ENCODE measurements at regions not wholly inside any gene's neighbourhood (a gene's known extent, or its start where the extent isn't known, plus 50 kb on each side); places are given as distances from the start of the nearest gene placed in this dataset.

DNA sequence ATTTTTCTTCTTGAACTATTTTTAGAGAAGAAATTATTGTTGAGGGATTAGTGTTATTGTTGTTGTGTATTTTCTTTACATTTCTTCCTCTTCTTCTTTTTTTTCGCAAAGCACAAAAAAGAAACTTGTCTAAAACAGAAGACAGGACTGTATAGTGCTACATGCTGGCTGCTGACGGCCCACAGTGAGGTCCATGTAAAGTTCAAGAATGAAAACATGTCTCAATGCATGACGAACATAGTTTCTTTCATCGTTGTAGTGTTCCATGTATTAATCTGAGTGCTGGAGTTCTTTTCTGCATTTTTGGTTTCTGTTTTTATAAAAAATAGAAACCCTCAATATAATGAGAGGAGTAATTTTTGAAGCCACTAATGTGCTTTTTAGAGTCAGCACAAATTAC, 462.9 kb upstream of the MARCKS start:
- TF ChIP-seq, protein P1, sequence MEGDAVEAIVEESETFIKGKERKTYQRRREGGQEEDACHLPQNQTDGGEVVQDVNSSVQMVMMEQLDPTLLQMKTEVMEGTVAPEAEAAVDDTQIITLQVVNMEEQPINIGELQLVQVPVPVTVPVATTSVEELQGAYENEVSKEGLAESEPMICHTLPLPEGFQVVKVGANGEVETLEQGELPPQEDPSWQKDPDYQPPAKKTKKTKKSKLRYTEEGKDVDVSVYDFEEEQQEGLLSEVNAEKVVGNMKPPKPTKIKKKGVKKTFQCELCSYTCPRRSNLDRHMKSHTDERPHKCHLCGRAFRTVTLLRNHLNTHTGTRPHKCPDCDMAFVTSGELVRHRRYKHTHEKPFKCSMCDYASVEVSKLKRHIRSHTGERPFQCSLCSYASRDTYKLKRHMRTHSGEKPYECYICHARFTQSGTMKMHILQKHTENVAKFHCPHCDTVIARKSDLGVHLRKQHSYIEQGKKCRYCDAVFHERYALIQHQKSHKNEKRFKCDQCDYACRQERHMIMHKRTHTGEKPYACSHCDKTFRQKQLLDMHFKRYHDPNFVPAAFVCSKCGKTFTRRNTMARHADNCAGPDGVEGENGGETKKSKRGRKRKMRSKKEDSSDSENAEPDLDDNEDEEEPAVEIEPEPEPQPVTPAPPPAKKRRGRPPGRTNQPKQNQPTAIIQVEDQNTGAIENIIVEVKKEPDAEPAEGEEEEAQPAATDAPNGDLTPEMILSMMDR (IDR thresholded peaks at IDR 0.05; ENCODE audit: extremely low read depth, missing control alignments) = no peak
- DNase-seq (ENCODE audit: low spot score) = no peak

DNA sequence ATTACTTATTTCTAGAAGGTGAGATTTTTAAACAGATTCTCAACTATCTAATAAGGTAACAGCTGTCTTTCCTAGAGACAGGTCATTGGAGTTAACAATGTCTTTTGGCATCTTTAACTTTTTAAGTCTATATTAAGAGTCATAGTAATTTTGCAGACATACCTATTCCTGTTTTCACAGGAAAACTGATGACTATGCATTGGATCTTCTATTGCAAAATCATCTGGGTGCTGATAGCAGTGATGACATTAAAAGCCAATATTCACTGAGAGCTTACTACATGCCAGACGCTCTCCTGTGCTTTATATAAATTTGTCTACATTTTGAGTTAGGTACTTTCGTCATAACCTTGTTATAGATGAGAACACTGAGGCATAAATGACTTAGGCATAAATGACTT, 462.4 kb upstream of the MARCKS start:
- TF ChIP-seq, protein P1 (IDR thresholded peaks at IDR 0.05; ENCODE audit: extremely low read depth, missing control alignments) = no peak
- DNase-seq (ENCODE audit: low spot score) = no peak

DNA sequence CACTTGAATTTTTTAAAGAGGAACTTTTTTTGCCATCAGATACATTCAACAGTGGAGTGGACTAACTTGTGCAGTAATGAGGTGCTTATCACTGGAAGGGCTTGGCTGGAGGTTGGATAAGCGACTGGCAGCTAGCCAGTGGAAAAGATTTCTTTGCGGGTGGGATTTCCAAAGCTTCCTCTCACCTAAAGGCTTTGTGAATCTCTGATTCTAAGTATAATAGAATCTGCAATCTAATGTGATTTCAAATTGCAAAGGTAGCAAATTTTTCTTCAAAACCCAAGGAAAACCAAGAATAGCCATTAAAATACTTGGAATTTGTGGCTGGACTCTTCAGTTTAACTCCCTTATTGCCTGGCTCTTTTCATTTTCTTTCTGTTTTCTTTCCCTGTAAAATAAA, 460.4 kb upstream of the MARCKS start:
- no peak for DNase-seq (ENCODE audit: low spot score)
- TF ChIP-seq, protein P1 (IDR thresholded peaks at IDR 0.05; ENCODE audit: extremely low read depth, missing control alignments) = no peak

DNA sequence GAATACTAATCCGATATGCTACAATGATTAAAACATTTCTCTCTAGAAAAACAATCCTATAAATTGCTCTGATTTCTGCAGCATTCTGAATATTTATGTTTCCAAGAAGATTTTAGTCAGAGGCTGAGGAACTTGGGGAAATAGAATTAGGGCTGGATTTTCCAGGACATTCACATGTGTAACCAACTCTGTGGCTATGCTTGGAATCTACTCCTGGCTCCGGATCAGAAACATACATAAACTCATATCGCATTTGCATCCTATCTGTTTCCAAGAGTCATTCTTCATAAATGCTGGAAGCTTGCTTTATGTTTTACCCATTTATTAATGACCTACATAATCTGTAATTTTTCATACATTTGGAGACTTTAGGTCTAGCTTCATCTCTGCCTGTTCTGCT, 459.9 kb upstream of the MARCKS start:
- TF ChIP-seq, protein P1 (IDR thresholded peaks at IDR 0.05; ENCODE audit: extremely low read depth, missing control alignments) = no peak
- no peak for DNase-seq (ENCODE audit: low spot score)

DNA sequence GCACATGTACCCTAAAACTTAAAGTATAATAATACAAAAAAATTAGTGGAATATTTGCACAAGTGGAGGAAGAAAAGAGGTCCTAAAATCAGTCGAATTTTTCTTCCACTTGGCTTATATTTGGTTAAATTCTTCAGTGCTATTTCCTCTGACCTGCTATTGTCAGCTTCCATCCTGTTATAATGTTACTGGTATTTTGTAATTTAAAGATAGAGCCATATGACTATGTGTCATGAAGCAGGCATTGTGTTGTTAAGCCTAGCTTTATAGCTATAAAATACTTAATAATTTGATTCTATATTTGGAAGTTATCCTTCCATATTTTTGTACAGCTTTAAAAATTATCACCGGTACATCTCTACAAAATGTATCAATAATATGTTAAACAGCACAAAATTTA, 455.9 kb upstream of the MARCKS start:
- TF ChIP-seq, protein P1 (IDR thresholded peaks at IDR 0.05; ENCODE audit: extremely low read depth, missing control alignments) = no peak
- no peak for DNase-seq (ENCODE audit: low spot score)

DNA sequence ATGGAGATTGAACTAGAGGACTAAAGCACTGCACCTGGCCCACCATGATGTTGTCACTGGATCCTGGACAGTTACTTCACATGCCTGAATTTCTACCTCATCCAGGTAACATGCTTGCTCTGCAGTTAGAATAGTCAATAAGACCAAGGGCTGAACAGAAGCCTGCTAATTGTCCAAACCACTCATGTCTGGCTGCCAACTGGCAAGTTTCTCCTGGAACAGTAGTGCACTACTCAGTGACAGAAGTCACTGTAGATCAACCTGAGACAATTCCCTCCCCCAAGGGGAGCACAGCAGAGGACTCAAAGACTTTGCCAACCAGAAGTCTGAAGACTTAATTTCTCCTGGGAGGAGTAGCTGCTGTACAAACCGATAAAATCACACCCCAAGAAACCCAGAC, 454.6 kb upstream of the MARCKS start:
- DNase-seq (ENCODE audit: low spot score) = no peak
- TF ChIP-seq, protein P1 (IDR thresholded peaks at IDR 0.05; ENCODE audit: extremely low read depth, missing control alignments) = no peak

DNA sequence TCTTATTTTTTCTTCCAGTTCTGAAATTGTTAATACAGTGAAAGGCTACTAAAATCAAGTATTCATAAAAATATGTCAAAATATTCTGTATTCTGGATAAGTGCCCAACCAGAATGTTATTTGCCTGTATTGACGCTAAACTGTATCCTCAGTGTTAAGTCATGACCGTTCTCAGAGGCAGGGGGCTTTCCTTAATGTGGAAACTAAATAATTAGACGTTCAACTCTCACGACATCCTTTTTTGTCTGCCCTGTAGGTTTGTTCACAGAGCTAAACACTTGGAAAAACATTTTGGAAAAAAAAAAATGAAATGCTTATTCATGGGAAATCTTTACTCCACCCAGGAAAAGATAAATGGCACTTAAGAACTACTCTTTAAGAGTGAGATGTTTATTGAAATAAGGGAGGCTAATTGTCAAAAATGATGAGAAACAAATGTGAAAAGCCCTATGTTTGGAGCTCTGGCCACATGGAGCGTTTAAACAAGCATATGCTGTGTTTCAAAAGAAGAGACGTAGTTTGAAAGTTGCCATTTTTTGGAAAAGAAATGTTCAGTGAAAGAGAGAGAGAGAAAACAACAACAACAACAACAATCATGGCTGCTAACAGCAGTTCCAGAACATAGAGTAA, 453.1 kb upstream of the MARCKS start:
- no peak for DNase-seq (ENCODE audit: low spot score)
- TF ChIP-seq, protein P1 (IDR thresholded peaks at IDR 0.05; ENCODE audit: extremely low read depth, missing control alignments) = no peak

All from GM20000 (cell line).